GM21390 (cell line): ENCODE measurements at regions not wholly inside any gene's neighbourhood (a gene's known extent, or its start where the extent isn't known, plus 50 kb on each side); places are given as distances from the start of the nearest gene placed in this dataset.
"Not testable (repeated sequence)": the region's sequence is repeated elsewhere in the genome, so short reads cannot be mapped to it uniquely, and the experiment has no call there.

Source experiments
- ATAC-seq: cut with Tn5 transposase; IDR thresholded peaks from one replicate; pipeline ENCODE4 v1.9.1; 2021; ENCODE audit not compliant: unreplicated experiment

DNA sequence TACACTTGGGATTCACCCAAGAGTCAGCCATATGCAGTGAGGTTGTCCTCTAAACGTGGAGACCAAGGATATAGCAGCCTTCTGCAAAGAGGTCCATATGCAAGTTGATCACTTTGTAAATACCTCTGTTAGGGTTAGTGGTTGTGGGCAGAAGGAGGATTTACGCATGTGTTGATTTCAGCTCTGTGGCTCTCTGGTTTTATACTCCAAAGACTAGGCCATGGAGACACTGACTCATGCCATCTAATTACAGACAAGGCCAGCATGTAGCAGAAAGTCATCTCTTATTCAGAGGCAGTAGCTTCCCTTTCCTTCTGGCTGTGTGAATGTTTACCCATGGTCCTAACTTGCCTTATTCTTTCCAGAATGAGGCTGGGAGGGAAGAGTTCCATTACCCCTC, 140.9 kb upstream of the GOLGA6L4 start:
- ATAC-seq, result not testable (repeated sequence)

DNA sequence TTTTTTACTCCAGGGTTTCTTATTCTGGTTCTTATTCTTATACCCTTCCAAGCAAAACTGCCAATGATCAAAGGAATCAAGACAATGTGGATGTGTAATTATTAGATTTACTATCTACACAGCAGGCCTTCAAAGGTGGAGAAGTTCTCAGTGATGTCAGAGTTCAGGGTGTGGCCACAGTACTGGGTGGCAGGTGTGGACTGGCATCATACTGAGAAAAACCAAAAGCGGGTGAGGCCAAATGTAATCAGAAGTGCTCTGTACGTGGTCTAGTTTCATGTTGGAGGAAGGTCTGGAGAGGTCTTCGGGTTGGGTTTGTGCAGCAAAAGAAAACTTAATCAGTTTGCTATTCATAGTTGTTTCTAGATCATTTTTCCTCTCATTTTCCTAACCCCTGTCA, 138.5 kb upstream of the GOLGA6L4 start:
- not testable (repeated sequence) for ATAC-seq

DNA sequence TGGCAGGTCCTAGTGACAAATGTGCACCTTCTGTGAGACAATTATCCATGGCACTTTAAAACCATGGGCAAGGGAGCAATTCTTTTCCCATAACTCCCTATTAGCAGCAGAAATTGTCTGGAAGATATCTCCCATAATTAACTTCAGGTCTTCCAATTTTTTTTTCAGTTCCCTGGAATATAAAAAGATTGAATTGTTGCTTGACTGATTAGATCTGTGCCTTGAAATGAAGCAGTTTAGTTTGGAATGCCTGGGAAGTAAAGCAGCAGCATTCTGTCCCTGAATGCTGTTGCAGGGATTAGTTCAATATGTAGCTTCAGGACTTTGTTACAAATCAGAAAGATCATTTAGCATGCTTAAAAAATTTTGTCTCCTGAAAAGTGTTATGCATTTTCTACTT, 137.0 kb upstream of the GOLGA6L4 start:
- ATAC-seq, result no peak

DNA sequence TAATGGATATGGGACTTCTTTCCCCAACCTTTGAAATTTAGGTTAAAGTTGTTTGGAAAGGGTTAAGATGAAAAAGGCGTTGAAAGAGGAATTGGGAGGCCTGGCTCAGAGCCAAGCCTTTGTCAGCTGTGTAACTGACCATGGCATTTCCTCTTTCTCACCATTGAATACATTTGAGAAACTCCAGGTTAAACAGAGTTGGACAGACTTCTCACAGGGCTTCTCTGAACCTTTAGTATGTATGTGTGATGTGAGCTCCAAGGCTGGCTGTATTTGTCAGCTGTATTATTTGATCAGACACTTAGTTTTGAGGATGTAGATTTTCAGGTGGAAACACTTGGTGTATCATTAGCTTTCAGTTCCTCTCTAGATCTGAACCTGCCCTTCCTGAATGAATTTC, 136.4 kb upstream of the GOLGA6L4 start:
- no peak for ATAC-seq

DNA sequence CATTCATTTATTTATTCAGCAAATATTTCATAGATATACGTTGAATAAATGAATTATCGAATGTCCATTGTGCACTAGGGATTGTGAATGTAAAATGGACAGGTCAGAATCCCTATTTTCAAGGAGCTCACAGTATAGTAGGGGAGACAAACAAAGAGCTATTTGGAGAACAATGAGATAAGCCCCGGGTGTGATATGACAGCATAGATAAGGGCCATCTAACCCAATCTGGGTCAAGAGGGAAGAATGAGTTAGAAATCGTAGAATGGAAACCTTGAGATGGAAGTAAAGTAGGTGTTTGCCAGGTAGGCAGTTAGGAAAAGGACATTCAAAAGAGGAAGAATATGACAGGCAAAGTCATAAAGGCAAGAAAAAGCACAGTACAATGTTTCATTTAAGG, 132.2 kb upstream of the GOLGA6L4 start:
- no peak for ATAC-seq

DNA sequence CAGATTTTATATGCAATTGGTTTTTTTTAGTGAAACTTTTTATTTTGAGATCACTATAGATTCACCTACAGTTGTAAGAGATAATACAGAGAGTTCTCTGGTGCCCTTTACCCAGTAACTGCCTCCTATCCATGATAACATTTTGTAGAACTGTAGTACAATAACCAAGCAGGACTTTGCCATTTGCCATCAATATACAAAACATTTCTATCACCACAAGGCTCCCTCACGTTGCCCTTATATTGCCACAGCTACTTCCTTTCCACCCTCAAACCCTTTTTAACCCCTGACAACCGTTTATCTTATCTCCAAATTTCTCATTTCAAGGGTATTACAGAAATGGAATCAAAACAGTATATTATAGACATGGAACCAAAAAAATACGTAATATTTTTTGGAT, 130.7 kb upstream of the GOLGA6L4 start:
- no peak for ATAC-seq

DNA sequence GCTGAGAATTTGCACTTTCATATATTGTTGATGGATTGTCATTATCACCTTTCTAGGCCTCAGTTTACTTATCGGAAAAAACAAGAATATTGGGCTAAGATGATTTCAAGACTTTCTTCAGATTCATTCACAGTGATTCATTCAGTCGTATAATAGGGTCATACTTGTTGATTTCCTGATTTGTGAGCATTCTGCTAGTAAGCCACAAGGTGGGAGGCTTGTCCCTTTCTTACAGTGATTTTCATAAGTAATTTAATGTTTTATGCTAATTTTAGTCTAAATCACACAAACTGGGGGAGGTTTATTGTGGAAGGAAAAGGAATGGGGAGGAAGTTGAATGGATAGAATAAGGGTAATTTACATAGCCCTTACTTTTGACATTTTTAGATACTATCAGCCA, 126.8 kb upstream of the GOLGA6L4 start:
- no peak for ATAC-seq

DNA sequence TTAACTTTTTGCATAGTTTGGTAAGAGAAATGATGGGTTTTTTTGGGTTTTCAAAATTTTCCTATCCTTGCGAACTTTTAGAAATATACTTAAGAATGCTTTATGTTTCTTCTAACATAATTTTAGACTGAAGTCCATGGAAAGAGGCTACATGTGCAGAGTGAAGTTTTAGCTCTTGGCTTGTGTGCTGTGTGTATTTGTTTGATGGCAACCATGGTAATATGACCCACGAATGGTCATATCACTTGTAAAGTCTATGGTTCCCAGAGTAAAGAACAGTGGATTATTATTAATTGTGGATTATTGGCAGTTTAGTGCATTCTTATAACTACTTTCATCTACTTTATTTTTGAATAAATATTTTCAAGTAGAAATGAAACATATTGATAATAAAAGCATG, 124.0 kb upstream of the GOLGA6L4 start:
- no peak for ATAC-seq

DNA sequence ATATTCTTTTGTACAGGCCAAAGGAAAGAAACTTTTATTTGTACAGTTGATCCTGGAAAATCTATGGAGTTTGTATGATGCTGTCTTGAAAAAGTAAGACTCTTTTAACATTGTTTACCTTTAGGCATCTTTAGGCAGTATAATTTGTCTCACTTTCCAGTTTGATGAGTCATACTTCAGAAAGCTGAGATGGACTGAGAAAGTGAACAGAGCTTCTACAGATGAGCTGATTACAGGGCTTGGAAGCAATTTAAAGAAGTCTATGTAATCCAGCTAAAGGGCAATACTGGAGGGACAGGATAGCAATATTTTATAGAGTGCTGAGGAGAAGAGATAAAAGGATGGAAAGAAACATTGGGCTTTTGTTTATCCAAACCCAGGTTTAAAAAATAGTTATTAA, 123.5 kb upstream of the GOLGA6L4 start:
- no peak for ATAC-seq

DNA sequence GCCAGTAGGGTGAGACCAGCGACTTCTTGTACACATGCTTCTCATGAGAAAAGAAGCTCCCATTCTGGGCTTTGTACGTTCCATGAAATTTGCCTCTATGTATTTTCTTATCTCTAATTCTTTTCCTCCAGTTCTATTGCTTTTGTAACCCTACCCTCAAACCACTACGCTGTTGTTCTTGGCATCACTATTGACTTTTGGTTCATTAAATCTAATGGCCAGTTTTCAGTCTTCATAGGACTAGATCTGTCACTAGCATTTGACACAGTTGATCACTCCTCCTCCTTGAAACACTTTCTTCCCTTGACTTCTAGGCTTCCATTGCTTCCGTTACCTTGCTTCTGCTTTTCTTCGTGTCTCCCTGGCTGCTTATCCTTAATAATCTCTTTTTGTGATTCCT, 121.7 kb upstream of the GOLGA6L4 start:
- no peak for ATAC-seq

DNA sequence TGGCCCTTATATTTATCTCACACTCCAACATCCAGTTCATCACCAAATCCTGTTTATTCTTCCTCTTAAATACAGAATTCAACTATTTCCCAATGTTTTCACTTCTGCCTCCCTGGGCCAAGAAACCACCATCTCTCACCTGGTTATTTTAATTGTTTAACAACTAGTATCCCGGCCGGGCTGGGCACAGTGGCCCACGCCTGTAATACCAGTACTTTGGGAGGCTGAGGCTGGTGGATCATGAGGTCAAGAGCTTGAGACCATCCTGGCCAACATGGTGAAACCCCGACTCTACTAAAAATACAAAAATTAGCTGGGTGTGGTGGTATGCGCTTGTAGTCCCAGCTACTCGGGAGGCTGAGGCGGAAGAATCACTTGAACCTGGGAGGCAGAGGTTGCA, 120.9 kb upstream of the GOLGA6L4 start:
- not testable (repeated sequence) for ATAC-seq

DNA sequence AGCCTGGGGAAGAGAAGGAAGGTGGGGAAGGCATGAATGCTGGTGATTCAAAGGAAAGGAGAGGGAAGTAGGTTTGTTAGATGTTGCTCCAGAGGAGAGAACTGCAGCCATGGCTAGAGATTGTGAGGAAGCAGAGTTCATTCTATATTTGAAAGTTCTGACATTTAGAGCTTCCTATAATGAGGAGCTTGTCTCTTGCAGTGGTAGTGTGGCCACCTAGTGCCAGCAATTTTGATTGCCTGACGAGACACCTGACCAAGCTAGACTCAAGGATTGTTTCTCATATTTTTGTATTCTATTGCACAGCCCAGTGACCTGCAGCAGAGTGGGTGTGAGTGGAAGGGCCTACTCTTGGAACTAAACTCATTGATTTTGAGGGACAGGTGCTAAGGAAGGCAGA, 116.2 kb upstream of the GOLGA6L4 start:
- ATAC-seq, result not testable (repeated sequence)

DNA sequence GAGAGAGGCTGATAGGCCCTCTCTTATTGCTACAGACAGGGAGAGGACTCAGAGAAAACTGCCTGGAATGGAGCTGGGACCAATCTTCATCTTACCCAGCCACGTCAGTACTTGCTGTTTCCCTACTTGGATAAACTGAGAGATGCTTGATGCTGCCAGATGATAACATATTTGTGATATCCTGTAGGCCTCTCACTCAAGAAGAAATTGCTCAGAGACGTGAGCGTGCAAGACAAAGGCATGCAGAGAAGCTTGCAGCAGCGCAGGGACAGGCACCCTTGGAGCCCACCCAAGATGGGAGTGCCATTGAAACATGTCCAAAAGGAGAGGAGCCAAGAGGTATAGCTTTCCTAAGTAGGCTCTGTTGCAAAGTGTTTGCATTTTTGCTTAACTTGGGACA, 114.7 kb upstream of the GOLGA6L4 start:
- not testable (repeated sequence) for ATAC-seq

DNA sequence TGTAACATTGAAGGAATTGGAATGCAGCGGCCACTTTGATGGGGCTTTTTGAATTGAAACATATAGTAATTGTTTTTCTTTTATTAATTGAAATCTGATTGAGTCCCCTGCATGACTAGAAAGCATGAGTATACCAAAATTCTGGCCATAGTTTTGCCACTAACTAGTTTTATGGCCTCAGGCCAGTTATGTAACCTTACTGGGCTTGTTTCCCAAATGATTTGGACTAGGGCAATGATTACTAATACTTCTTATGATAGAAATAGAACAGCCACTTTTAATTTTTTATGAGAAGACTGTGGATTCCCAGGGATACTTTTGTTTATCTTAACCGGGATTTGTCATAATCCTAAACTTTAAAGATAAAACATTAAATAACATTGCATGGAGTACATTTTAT, 106.9 kb upstream of the GOLGA6L4 start:
- ATAC-seq, result not testable (repeated sequence)

DNA sequence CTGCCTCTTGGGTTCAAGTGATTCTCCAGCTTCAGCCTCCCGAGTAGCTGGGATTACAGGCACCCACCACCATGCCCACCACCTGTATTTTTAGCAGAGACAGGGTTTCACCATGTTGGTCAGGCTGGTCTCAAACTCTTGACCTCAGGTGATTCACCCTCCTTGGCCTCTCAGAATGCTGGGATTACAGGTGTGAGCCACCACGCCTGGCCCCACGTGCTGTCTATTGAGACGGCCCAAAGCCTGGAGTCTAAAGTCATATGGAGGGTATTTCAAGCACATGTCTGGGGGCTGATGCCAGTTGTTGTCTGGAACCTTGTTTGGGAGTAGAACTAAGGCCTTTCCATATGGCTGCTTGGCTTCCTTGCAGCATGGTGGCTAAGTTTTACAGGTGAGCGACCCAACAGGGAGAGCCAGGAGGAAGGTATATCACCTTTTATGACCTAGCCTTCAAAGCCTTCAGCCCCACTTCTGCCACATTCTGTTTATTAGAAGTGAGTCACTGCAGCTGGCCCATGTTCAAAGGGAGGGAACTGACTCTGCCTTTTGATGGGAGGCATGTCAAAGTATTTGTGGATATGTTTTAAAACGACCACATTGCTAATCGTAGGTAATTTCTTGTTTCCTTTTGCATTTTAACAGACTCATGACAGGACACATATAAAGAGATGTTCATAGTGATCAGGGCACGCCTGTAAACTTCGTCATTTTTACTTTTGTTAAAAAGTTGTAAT, 105.3 kb upstream of the GOLGA6L4 start:
- ATAC-seq, result not testable (repeated sequence)

DNA sequence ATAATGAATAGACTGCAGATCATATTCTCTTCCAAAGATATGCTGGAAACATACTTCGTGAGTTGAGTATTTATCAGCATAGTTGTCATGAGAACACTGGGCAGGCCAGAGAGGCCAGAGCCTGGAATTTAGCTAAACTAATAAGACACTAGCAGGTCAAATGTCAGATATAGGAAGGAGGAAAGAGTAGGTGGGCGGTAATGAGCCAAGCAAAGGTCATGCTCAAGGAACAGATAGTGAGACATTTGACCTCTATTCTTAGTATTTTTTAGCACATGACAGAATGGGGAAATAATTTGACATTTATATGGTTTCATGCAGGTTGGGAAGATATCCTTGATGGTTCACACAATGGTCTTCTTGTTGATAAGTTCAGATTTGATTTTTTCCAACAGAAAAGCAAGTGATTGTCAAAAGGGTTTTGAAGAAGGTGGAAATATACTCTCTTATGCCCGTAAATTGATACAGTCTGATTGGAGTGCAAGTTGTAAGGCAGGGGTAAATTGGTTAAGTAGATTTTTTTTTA, 99.6 kb upstream of the GOLGA6L4 start:
- not testable (repeated sequence) for ATAC-seq

DNA sequence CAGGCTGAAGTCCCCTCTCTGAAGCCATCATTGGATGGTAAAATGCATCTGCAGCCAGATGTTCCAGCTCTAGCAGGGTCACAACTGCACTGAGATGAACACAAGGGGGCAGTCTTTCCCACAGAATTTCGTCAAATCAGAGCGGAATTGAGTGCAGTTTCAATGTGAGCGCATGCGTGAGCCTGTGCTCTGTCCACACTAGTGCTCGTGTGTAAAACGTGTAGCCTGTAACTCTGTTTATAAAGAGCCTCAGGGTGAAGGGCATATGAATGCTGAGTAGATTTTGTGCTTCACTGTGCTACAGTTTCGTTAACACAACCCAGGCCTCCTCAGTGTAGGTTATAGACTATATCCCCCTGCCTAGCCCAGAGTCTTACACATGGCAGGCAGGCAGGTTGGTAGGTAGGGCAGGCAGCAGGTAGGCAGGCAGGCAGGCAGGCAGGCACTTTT, 92.7 kb upstream of the GOLGA6L4 start:
- ATAC-seq, result peak; percentile 98

DNA sequence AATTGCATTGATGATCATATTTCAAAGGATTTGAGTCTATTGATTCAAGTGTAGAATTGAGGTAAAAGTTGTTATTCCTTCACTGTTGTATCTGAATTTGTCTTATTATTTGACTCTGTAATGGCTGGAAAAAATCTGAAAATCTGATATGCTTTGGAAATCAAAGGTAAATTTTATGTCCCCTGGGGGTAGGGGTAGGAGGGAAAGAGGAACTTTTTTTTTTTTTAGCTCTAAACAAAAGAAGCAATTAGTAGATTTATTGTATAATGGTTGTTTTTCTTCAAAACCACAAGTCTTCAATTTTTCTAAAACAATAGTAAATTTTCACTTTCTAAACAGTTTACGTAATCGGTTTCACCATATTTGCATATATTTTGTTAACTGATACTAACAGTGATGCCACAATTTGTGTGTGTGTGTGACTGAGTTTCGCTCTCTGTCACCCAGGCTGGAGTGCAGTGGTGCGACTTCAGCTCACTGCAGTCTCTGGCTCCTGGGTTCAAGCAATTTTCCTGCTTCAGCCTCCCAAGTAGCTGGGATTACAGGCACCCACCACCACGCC, 91.7 kb upstream of the GOLGA6L4 start:
- ATAC-seq, result peak; percentile 45

DNA sequence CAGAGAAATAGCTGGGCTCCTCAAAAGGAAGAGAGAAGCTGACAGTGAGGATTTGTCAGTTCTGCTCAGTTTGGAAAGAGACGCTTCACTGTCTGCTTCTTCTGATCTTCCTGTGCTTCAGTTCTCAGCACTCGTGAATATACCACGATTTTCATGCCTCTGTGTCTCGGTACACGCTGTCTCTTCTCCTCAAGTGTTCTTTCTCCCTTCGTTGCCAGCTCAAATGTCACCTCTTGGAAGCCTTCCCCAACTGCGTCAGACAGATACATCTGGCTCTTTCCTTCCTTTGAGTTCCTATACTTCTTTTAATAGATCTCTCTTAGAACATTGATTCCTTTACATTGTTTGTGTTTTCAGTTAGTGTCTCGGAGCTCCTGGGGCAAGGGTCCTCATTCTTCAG, 90.6 kb upstream of the GOLGA6L4 start:
- not testable (repeated sequence) for ATAC-seq

DNA sequence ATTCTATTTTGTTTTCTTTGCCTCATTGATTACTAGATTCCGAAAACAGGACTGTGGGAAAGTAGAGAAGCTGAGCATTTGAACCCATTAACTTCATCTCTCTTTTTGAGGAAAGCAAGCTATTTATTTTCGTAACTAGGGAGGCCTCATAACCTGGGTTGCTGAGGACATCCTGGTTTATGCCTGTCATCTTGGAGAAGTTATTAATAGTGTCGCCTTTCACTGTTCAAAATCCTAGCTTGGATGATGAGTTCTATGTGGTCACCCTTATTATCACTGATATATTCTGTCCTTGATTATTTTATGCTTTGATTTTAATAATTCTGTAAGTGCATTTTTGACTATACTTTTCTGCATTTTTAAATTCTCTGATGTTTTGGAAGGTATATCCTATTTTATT, 89.3 kb upstream of the GOLGA6L4 start:
- not testable (repeated sequence) for ATAC-seq

DNA sequence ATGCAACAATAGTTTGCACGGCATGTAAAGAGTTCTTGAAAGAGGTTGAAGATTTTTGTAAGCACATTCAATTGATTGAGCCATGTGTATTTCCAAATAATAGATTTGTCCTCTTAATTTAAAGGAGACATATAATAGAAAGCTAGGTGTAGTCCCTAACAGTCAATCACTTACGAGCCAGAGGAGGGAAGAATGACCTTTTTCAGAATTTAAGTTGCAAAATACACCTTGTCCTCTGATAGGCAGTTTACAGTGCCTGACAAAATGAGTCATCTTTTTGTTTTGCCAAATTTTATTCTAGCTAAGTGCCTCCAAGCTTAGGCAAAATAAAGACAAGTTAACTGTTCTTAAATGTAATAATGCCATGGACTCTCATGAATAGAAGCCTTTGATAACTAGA, 88.3 kb upstream of the GOLGA6L4 start:
- not testable (repeated sequence) for ATAC-seq

DNA sequence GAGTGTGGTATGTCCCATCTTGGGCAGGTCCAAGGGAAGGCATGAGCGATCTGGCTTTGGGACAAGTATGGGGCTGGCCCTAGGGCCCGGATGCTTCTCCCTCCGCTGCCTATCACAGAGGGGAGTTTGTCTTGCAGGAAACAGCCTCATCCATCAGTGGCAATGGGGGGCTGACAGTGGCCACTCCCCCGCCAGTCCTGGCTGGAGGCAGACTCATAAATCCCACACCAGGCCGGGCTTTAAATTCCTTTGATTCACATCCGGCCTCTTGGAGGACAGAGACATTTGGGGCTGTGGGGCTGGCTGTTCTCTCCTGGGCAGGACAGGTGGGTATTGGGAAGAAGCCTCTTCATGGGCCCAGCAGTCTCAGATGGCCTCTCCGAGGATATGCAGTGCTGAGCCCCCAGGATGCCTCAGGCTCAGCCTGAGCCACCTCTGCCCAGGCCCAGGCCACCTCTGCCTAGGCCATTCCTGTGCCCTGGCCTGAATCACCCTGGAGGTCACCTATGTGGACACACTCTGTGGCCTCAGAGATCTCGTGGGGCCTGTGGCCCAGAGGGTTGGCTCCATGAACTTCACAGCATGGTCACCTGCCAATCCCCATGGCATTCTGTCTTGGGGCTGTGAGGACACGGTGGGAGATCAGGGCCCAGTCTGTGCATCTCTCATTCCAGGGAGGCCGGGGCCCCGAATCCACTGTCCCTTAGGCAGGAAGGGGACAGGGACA, 84.2 kb upstream of the GOLGA6L4 start:
- ATAC-seq, result no peak
